HG03469 (cell line): ENCODE measurements at regions not wholly inside any gene's neighbourhood (a gene's known extent, or its start where the extent isn't known, plus 50 kb on each side); places are given as distances from the start of the nearest gene placed in this dataset.
"Not testable (repeated sequence)": the region's sequence is repeated elsewhere in the genome, so short reads cannot be mapped to it uniquely, and the experiment has no call there.

Experiments used
- ATAC-seq: cut with Tn5 transposase; IDR thresholded peaks from one replicate; pipeline ENCODE4 v1.9.1; 2021; ENCODE audit warnings: mild to moderate bottlenecking, moderate library complexity, moderate number of reproducible peaks; ENCODE audit not compliant: unreplicated experiment

DNA sequence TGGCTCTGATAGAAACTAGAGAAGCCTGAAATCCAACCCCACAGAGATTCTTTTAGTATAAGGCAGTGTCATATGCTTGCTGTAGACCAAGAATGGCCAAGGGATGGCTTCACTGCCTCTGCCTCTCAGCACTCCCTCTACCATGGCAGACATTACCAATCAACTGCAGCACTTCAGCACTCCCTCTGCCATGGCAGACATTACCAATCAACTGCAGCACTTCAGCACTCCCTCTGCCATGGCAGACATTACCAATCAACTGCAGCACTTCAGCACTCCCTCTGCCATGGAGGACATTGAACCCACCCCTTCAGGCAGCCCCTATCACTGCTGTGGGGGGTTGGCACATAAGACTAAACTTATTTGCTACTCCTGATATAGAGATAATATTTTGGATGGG lies 287.8 kb downstream of the AACS start:
- not testable (repeated sequence) for ATAC-seq

DNA sequence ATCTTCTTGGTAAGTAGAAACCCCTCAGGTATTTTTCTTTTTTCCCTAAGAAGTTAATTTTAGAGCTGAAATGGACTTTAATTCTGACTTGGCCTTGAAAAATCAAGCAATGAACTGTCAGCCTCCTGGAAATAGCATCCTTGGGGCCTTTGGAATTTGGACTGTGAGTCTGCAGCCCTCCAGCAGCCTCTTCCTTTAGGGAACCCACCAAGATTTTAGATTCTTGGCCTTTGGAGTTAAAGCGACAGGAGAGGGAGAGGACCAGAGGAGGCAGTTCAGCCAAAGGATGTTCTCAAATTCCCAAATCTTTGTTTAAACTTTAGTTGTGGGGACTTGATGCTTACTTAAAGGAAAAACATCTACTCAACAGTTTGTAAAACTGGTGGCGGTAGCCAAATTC lies 288.6 kb downstream of the AACS start:
- ATAC-seq, result no peak

DNA sequence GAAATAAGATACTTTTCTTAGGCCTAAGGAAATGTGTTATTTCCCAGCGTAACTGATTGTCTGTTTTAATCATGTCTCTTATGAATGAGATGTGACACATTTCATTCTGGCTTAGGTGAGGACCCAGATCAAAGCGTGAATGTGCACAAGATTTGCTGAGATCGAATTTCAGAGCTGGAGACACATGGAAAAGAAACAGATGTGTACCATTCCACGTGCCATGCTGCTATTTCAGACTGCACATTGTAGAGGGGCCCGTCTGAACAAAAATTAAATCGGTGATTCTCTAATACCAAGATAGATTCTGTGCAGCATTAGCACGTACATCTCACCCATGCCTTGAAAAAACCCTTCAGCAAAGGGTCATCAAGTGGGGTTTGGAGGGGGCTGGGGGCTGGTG lies 290.4 kb downstream of the AACS start:
- no peak for ATAC-seq

GRCh38 chr12:125356111-125356510 lies 290.9 kb downstream of the AACS start:
- ATAC-seq, result no peak

DNA sequence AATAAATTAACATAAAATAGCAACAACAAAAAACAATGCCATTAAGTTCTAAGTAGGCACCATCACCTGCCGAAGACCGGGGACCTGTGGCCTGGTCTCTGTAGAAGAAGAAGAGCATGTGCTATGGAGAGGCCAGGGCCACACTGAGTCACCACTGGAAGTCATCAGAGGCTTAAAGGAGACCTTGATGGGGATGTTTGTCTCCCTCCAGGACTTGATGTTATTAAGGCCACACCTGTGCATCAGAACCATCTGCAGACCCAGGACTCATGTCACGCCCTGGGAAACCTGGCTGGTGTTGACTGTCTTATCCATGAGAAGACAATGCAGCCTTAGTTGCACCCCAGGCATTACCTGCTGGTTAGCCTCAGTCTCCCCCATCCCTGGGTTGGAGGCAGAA lies 292.3 kb downstream of the AACS start:
- ATAC-seq, result no peak

DNA sequence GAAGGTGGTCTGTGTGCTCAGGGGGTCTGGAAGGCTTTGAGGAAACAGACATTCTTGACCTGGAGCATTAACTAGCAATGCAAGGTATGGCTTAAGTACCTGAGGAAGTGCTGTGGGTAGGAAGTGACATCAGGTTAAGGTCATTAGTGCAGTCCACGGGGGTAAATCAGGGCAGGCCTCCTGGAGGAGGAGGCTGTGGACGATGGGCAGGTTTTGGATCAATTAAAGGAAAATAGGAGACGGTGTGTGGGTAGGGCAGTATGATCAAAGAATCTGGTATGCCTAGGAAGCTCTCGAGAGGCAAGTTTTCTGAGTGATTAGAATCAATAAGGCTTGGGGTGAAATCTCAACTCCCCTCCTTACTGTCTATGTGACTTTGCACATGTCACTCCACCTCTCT lies 295.3 kb downstream of the AACS start:
- ATAC-seq, result no peak

DNA sequence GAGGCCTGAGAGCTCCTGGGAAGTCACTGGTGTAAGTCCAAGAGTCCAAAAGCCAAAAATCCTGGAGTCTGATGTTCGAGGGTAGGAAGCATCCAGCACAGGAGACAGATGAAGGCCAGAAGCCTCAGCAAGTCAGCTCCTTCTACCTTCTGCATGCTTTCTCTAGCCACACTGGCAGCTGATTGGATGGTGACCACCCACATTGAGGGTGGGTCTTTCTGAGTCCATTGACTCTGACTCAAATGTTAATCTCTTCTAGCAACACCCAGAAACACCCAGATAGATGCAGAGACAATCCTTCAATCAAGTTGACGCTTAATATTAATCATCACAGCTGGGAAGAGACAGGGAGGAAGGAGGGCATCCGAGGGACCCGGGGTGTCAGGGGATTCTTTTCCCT lies 305.8 kb downstream of the AACS start:
- no peak for ATAC-seq

GRCh38 chr12:125372085-125372484 lies 306.9 kb downstream of the AACS start:
- ATAC-seq, result no peak

DNA sequence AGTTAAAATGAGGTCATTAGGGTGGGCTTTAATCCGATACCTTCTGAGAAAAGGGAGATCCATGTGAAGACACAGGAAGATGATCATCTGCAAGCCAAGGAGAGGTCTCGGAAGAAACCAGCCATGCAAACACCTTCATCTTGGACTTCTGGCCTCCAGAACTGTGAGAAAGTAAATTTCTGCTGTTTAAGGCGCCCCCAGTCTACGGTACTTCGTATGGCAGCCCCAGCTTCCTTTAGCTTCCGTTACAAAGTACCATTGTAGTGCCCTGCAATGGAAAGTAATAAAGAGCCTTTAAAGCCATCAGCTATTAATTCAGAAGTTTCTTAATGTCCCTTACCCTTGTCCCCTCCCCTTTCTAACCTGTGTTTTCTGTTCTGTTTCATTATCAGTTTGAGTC lies 308.1 kb downstream of the AACS start:
- no peak for ATAC-seq

GRCh38 chr12:125376422-125376821 lies 311.2 kb downstream of the AACS start:
- no peak for ATAC-seq

DNA sequence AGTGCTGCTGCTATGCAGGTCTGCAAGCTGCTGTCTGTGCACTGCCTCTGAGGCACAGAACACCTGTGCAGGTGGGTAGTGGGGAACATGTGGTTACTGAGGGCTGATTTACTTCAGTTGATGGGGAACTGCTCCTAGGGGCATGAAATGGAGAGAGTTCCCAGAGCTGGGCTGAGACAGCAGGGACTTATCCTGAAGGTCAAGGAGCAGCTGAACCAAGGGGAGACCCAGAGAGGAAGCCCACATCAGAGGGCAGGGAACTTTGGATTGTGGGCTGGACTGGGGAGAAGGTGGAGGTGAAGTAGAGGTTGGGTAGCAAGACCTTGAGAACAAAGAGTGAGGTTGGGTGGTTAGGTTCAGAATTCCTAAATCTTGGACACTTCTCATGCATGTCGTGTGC lies 311.9 kb downstream of the AACS start:
- no peak for ATAC-seq

DNA sequence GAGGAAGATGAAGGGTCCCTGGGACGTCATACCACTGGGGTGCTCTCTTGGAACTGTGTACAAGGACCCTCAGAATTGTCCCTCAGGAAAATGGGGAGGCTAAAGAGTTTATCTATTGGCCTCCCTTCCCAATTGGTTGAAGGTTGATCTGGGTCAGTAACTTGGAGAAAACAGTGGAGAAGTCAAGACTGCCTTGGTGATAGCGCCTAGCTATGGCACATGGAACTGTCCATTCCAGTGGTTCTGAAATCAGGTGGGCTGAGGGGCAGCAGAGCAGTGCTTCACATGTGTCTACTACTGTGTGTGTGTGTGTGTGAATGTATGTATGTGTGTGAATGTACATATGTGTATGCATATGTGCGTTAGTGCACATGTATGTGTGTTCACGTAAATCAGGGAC lies 316.1 kb downstream of the AACS start:
- no peak for ATAC-seq

- no peak for ATAC-seq
Measured at GRCh38 chr12:125382926-125383325, 317.7 kb downstream of the AACS start.

DNA sequence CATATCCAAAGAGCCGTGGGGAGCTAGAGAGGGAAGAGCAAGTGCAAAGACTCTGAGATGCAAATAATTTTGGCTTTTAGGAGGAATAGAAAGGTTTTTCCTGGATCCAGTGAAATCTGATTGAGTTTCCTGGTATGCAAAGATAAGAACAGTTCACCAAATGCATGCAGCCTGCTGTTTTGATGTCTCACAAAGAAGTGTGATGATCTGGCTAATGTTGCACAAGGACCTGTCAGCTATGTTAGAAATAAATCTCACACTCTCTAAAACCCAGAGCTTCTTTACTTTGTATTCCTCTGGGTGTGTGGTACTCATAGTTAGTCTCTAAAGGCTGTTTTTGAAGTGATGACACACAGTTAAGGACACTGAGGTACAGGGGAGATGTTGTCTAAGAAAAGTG lies 321.4 kb downstream of the AACS start:
- no peak for ATAC-seq

DNA sequence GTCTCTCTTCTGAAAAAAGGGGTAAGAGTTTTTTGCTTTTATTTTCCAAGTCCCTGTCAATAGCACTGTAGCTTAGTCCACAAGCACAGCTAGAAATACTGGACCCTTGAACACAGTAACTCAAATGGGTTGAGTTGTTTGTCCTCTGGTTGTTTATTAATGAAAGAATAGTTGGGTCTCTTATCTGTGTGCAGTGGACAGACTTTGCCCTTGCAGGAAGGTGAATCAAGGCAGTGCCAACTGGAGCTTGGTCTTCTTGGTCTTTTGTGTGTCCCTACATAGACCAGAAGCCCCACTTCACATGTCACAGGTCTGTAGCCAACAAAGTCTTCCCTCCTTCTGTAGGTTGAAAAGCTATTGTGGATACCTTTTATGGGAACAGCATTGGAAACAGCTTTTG lies 322.0 kb downstream of the AACS start:
- no peak for ATAC-seq

DNA sequence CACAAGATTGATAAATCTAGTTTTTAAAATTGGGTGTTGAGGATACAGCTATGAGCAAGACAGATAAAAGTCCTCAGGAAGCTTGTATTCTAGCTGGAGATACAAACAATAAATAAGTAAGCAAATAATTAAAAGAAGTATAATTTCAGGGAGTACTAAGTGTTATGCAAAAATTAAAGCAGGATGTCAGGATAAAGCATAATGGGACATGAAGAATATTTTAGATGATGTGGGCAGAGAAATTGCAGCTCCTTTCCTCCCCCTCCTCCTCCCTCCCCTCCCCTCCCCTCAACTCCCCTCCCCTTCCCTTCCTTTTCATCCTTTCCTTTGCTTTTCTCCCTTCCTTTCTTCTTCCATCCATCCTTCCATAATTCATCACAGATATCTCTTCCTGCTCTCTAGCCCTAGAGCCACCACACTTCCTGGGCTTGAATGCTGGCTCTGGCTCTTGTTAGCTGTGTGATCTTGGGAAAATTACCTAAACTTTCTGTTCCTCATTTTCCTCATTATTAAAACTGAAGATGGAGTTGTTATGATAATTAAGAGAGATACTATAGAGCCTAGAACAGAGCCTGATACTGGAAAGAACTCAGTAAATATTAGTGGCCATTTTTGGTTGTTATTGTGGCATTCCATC lies 323.9 kb downstream of the AACS start:
- ATAC-seq, result no peak

- ATAC-seq, result no peak
Measured at GRCh38 chr12:125393569-125393968, 328.3 kb downstream of the AACS start.

GRCh38 chr12:125395583-125396215 lies 330.5 kb downstream of the AACS start:
- no peak for ATAC-seq

DNA sequence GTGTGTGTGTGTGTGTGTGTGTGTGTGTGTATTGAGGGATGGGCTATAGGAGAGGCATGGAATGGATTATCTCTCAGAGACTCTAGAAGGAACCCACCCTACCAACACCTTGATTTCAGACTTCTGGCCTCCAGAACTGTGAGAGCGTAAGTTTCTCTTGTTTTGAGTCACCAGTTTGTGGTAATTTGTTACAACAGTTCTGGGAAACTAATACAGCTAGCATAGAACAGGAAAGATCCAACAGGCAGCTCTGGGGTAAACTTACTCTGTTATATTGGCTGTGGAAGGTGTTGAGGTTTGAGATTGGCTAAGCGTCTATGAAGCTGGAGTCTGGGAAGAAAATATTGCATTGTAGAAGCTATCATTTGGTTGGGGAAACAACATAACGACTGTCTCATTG lies 334.3 kb downstream of the AACS start:
- no peak for ATAC-seq

- ATAC-seq, result no peak
Measured at GRCh38 chr12:125402874-125403789, 337.9 kb downstream of the AACS start.

GRCh38 chr12:125403843-125404242 lies 338.6 kb downstream of the AACS start:
- ATAC-seq, result no peak

DNA sequence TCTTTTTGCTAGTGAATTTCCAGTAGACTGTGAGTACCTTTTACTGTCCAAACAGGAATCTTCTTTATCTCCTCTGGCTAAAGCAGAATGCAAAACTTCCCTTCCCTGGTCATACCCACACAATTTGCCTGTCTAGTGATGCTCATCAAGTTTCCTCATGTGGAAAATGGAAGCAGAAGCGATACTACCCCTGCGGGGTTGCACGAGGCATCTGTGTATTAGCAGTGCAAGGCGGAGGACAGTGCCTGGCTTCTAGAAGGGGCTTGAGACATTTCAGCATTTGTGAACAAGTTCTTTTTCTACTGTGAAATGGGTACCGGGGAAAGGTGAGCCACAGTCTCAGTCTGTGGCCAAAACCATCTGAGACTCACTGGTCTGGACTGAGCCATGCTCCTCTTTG lies 340.9 kb downstream of the AACS start:
- peak; percentile 98 for ATAC-seq
